ENCODE measurements at regions not wholly inside any gene's neighbourhood (a gene's known extent, or its start where the extent isn't known, plus 50 kb on each side); places are given as distances from the start of the nearest gene placed in this dataset.

DNA sequence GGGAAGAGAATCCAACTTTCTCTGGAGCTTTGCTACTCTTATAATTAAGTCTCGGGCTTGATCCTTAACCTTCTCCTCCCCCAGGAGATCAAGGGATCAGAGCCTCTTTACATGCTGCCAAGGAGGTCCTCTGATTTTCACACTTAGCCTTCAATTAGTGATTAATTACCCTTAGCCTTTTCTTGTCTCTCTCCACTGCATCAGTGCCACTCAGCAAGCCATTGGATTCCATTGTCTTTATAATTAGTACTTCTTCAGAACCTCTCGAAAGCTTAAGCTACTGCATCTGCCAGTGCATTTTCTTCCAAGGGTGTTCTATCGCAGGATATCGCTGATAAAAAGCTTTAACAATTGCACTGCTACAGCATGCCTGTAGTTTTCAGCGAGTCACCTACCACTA, 477.0 kb upstream of the MEIS1 start:
- TF ChIP-seq, protein P1, sequence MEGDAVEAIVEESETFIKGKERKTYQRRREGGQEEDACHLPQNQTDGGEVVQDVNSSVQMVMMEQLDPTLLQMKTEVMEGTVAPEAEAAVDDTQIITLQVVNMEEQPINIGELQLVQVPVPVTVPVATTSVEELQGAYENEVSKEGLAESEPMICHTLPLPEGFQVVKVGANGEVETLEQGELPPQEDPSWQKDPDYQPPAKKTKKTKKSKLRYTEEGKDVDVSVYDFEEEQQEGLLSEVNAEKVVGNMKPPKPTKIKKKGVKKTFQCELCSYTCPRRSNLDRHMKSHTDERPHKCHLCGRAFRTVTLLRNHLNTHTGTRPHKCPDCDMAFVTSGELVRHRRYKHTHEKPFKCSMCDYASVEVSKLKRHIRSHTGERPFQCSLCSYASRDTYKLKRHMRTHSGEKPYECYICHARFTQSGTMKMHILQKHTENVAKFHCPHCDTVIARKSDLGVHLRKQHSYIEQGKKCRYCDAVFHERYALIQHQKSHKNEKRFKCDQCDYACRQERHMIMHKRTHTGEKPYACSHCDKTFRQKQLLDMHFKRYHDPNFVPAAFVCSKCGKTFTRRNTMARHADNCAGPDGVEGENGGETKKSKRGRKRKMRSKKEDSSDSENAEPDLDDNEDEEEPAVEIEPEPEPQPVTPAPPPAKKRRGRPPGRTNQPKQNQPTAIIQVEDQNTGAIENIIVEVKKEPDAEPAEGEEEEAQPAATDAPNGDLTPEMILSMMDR (conservative IDR thresholded peaks at IDR 0.05): no peak
- no peak for TF ChIP-seq ZFX (IDR thresholded peaks at IDR 0.05)

Measured in C4-2B (cell line).